ENCODE measurements at regions not wholly inside any gene's neighbourhood (a gene's known extent, or its start where the extent isn't known, plus 50 kb on each side); places are given as distances from the start of the nearest gene placed in this dataset.

GRCh38 chr3:66165660-66166059 is 55.1 kb upstream of the SLC25A26 start:
- ATAC-seq (replicated peaks; ENCODE audit: extremely low read depth, poor library complexity, severe bottlenecking) (no peak), DNase-seq (ENCODE audit: low spot score in 2 of 2) (no peak)
- no peak overlapping the region for H3K4me3 Mint-ChIP-seq
- peaks cover 5% of the 10 kb centered on the region for H3K9me3 Mint-ChIP-seq
- H3K4me1 Mint-ChIP-seq: no peaks in the 10 kb centered on the region
- H3K27me3 Mint-ChIP-seq: peaks cover 31% of the 10 kb centered on the region
- H3K36me3 Mint-ChIP-seq (ENCODE audit: insufficient read depth): no peaks in the 10 kb centered on the region
- no peak overlapping the region for H3K27ac Mint-ChIP-seq (ENCODE audit: low read depth)

GRCh38 chr3:66164155-66164554 is 56.6 kb upstream of the SLC25A26 start:
- Mint-ChIP-seq H3K27me3 (peaks cover 28% of the 10 kb centered on the region), H3K4me3 (no peak overlapping the region), H3K9me3 (peaks cover 5% of the 10 kb centered on the region), H3K4me1 (no peaks in the 10 kb centered on the region), H3K36me3 (ENCODE audit: insufficient read depth) (no peaks in the 10 kb centered on the region), H3K27ac (ENCODE audit: low read depth) (no peak overlapping the region)
- ATAC-seq (replicated peaks; ENCODE audit: extremely low read depth, poor library complexity, severe bottlenecking) (no peak), DNase-seq (ENCODE audit: low spot score in 2 of 2) (no peak)

DNA sequence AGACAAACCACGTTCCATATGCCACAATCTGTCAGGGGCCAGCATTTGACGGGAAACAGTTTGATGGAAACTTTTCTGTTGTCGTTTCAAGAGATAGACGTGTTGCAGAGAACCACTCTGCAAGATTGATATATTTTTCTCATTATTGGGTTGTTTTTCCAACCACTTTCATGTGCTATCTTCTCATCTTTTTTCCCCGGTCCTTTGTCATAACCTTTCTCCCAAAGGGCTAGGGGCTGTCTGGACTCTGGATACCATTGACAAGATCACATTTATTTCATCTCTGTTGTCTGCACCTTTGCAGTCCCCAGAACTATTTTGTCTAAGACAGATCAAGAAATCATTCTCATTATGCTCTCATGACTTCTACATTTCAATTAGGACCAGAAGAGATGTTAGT is 57.6 kb upstream of the SLC25A26 start:
- Mint-ChIP-seq H3K27ac (ENCODE audit: low read depth) (no peak overlapping the region), H3K27me3 (peaks cover 33% of the 10 kb centered on the region), H3K4me1 (no peaks in the 10 kb centered on the region), H3K9me3 (peaks cover 5% of the 10 kb centered on the region), H3K4me3 (no peak overlapping the region), H3K36me3 (ENCODE audit: insufficient read depth) (no peaks in the 10 kb centered on the region)
- DNase-seq (ENCODE audit: low spot score in 2 of 2) (no peak), ATAC-seq (replicated peaks; ENCODE audit: extremely low read depth, poor library complexity, severe bottlenecking) (no peak)

GRCh38 chr3:66162766-66163165 is 58.0 kb upstream of the SLC25A26 start:
- H3K27ac Mint-ChIP-seq (ENCODE audit: low read depth): no peak overlapping the region
- no peak overlapping the region for H3K4me3 Mint-ChIP-seq
- ATAC-seq (replicated peaks; ENCODE audit: extremely low read depth, poor library complexity, severe bottlenecking): no peak

DNA sequence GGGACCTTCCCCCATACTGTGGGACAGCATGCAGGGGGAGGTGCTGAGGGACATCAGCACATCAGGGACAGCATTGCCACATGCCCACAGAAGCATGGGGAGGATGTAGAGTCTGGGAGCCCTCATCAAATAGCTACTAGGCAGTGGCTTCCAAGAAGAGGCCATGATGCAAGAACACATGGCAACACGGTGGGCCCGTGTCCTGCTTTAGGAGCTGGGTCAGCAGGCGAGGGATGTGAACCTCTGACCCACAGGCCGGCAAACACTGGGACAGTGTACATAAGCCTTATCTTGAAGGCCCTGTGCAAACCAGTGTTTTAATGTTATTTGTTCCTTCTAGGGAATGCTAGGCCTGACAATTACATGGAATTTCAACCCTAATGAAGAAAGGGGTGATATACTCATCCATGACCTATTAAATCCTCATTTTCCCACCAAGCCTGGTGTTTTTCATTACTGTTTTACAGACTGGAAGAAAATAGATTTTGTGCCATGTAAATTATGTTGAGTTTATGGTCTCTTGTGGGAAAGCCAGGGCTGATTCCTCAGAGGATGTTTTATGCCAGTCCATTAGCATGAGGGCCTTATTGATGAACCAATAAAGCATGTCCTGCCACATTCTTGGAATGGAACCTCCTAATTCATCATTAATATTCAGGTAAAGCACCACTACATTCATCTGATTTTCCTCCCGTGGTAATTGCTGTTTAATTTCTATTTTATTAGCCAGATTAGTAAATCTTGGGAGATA is 61.7 kb upstream of the SLC25A26 start:
- peaks cover 48% of the 10 kb centered on the region for H3K27me3 Mint-ChIP-seq
- H3K36me3 Mint-ChIP-seq (ENCODE audit: insufficient read depth): no peaks in the 10 kb centered on the region

More at GRCh38 chr3:66162766-66163165, 58.0 kb upstream of the SLC25A26 start:
- DNase-seq (ENCODE audit: low spot score in 2 of 2): no peak
- Mint-ChIP-seq H3K9me3 (peaks cover 5% of the 10 kb centered on the region), H3K4me1 (no peaks in the 10 kb centered on the region), H3K27me3 (peaks cover 35% of the 10 kb centered on the region), H3K36me3 (ENCODE audit: insufficient read depth) (no peaks in the 10 kb centered on the region)

DNA sequence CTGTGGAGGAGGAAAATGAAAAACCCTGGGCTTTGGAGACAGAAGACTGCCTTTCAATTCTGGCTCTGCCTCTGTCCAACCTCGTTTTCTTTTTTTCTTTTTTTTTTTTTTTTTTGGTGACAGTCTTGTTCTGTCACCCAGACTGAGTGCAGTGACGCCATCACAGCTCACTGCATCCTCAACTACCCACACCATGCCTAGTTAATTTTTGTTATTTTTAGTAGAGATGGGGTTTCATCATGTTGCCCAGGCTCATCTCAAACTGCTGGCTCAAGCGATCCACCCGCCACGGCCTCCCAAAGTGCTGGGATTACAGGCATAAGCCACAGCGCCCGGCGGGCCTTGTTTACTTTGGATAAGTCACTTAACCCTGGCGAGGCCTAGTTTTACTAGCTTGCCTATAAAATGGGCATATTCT is 66.3 kb upstream of the SLC25A26 start:
- H3K27ac Mint-ChIP-seq (ENCODE audit: low read depth): no peak overlapping the region
- ATAC-seq (replicated peaks; ENCODE audit: extremely low read depth, poor library complexity, severe bottlenecking) (no peak), DNase-seq (ENCODE audit: low spot score in 2 of 2) (no peak)
- no peak overlapping the region for H3K4me3 Mint-ChIP-seq
- no peaks in the 10 kb centered on the region for H3K36me3 Mint-ChIP-seq (ENCODE audit: insufficient read depth)
- no peaks in the 10 kb centered on the region for H3K9me3 Mint-ChIP-seq
- H3K27me3 Mint-ChIP-seq: peaks cover 33% of the 10 kb centered on the region
- H3K4me1 Mint-ChIP-seq: no peaks in the 10 kb centered on the region

More for the DNA sequence above, 61.7 kb upstream of the SLC25A26 start:
- no peak for ATAC-seq (replicated peaks; ENCODE audit: extremely low read depth, poor library complexity, severe bottlenecking)
- H3K4me3 Mint-ChIP-seq: no peak overlapping the region
- no peaks in the 10 kb centered on the region for H3K4me1 Mint-ChIP-seq
- no peak for DNase-seq (ENCODE audit: low spot score in 2 of 2)
- no peak overlapping the region for H3K27ac Mint-ChIP-seq (ENCODE audit: low read depth)
- H3K9me3 Mint-ChIP-seq: no peaks in the 10 kb centered on the region

DNA sequence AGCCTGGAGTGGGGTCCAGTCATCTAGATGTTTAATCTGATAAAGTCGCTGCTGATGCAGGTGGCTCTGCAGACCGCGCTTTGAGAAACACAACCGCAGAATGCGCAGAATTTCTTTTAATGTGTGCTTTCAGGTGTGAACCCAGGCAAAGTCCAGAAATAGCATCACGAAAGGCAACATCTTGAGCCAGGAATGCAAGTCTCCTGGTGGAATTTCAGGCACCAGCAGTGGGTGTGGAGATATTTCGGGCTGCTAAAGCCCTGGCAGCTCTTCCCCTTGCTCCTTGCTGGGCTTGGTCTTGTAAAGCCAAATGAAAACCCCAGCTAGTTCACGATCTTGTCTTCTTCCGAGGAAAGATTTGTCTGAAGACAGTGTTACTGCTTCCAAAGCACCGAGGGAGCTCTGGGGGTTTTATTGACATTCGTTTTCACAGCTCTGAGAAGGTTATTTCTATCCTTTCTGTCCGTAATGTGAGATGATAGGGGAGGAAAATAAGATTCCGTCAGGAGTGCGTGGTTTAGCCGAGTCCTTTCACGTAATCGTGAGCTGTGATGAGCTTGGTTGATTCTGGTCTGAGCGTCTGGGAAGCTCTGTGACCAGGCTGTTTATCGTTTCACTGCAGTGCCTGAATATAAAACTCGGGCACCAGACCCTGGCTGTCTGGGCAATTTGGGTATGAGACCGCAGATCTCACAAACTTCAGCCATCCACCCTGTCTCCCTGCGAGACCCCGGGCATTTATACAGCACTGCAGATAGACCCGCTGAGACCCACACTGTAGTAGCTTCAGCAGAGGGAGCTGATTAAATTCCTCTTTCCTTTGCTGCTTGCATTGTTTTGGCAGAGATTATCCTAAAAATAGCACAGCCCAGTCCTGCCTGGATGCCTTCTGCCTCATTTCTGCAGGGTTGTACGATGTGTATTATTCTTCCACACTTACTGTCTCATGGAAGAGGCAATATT is 67.0 kb upstream of the SLC25A26 start:
- H3K27ac Mint-ChIP-seq (ENCODE audit: low read depth): no peak overlapping the region
- no peak for DNase-seq (ENCODE audit: low spot score in 2 of 2)
- ATAC-seq (replicated peaks; ENCODE audit: extremely low read depth, poor library complexity, severe bottlenecking): no peak
- H3K36me3 Mint-ChIP-seq (ENCODE audit: insufficient read depth): no peaks in the 10 kb centered on the region
- peaks cover 34% of the 10 kb centered on the region for H3K27me3 Mint-ChIP-seq
- H3K4me3 Mint-ChIP-seq: no peak overlapping the region
- H3K4me1 Mint-ChIP-seq: no peaks in the 10 kb centered on the region
- no peaks in the 10 kb centered on the region for H3K9me3 Mint-ChIP-seq

- ATAC-seq (replicated peaks; ENCODE audit: extremely low read depth, poor library complexity, severe bottlenecking) (no peak), DNase-seq (ENCODE audit: low spot score in 2 of 2) (no peak)
- Mint-ChIP-seq H3K4me3 (no peak overlapping the region), H3K36me3 (ENCODE audit: insufficient read depth) (no peaks in the 10 kb centered on the region), H3K27ac (ENCODE audit: low read depth) (no peak overlapping the region), H3K4me1 (no peaks in the 10 kb centered on the region), H3K9me3 (no peaks in the 10 kb centered on the region), H3K27me3 (peaks cover 38% of the 10 kb centered on the region)
These were observed 68.5 kb upstream of the SLC25A26 start for GRCh38 chr3:66152336-66152735.

GRCh38 chr3:66150977-66151376 is 69.8 kb upstream of the SLC25A26 start:
- H3K4me3 Mint-ChIP-seq: no peak overlapping the region
- H3K27ac Mint-ChIP-seq (ENCODE audit: low read depth): no peak overlapping the region
- no peak for DNase-seq (ENCODE audit: low spot score in 2 of 2)
- no peaks in the 10 kb centered on the region for H3K9me3 Mint-ChIP-seq
- no peaks in the 10 kb centered on the region for H3K36me3 Mint-ChIP-seq (ENCODE audit: insufficient read depth)
- ATAC-seq (replicated peaks; ENCODE audit: extremely low read depth, poor library complexity, severe bottlenecking): no peak
- H3K27me3 Mint-ChIP-seq: peaks cover 34% of the 10 kb centered on the region
- H3K4me1 Mint-ChIP-seq: no peaks in the 10 kb centered on the region

DNA sequence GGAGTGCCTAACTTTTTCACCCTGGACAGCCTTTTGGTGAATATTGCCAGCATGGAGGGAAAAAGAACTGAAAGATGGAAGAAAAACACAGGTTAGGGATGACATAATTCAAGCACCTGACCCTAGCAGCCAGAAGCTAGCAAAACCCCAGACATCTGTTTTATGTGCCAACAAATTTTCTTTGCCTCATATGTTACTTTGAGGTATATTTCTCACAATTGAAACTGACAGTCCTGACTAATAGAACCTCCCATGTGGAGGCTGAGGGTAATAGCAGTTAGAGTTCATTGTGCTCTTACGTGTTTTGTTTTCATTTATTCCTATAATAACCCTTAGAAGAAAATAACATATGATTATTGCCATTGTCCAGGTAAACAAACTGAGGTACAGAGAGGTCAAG is 71.5 kb upstream of the SLC25A26 start:
- H3K4me1 Mint-ChIP-seq: no peaks in the 10 kb centered on the region
- H3K9me3 Mint-ChIP-seq: no peaks in the 10 kb centered on the region
- ATAC-seq (replicated peaks; ENCODE audit: extremely low read depth, poor library complexity, severe bottlenecking) (no peak), DNase-seq (ENCODE audit: low spot score in 2 of 2) (no peak)
- H3K27me3 Mint-ChIP-seq: peaks cover 34% of the 10 kb centered on the region
- H3K27ac Mint-ChIP-seq (ENCODE audit: low read depth): no peak overlapping the region
- H3K36me3 Mint-ChIP-seq (ENCODE audit: insufficient read depth): no peaks in the 10 kb centered on the region
- no peak overlapping the region for H3K4me3 Mint-ChIP-seq

- Mint-ChIP-seq H3K36me3 (ENCODE audit: insufficient read depth) (no peaks in the 10 kb centered on the region), H3K9me3 (no peaks in the 10 kb centered on the region)
- no peak for DNase-seq (ENCODE audit: low spot score in 2 of 2)
These were observed 75.4 kb upstream of the SLC25A26 start for GRCh38 chr3:66145408-66145733.

GRCh38 chr3:66144568-66145407 is 76.0 kb upstream of the SLC25A26 start:
- H3K27me3 Mint-ChIP-seq: peaks cover 42% of the 10 kb centered on the region
- no peak for DNase-seq (ENCODE audit: low spot score in 2 of 2)
- H3K9me3 Mint-ChIP-seq: no peaks in the 10 kb centered on the region
- ATAC-seq (replicated peaks; ENCODE audit: extremely low read depth, poor library complexity, severe bottlenecking): no peak
- H3K4me1 Mint-ChIP-seq: no peaks in the 10 kb centered on the region
- H3K36me3 Mint-ChIP-seq (ENCODE audit: insufficient read depth): no peaks in the 10 kb centered on the region
- H3K4me3 Mint-ChIP-seq: no peak overlapping the region
- no peak overlapping the region for H3K27ac Mint-ChIP-seq (ENCODE audit: low read depth)

More at GRCh38 chr3:66145408-66145733, 75.4 kb upstream of the SLC25A26 start:
- peaks cover 42% of the 10 kb centered on the region for H3K27me3 Mint-ChIP-seq
- ATAC-seq (replicated peaks; ENCODE audit: extremely low read depth, poor library complexity, severe bottlenecking): no peak
- H3K4me3 Mint-ChIP-seq: no peak overlapping the region
- no peak overlapping the region for H3K27ac Mint-ChIP-seq (ENCODE audit: low read depth)
- H3K4me1 Mint-ChIP-seq: no peaks in the 10 kb centered on the region
